DOHH2 (cell line): ENCODE measurements at regions not wholly inside any gene's neighbourhood (a gene's known extent, or its start where the extent isn't known, plus 50 kb on each side); places are given as distances from the start of the nearest gene placed in this dataset.

Experiments used
- H3F3A ChIP-seq: fragments of 200-600 bp; sonication (generic), shearing (Covaris generic); 2 replicates; pipeline ENCODE4 v1.6.0; 2016; ENCODE audit warnings: antibody characterized with exemption, mild to moderate bottlenecking; ENCODE audit not compliant: control insufficient read depth, insufficient read depth
- H3K27ac ChIP-seq: fragments of 200-600 bp; sonication (generic); 2 replicates; pipeline ENCODE4 v1.5.1; 2014; ENCODE audit warnings: low read depth, mild to moderate bottlenecking, low read length, moderate library complexity
- H3K27me3 ChIP-seq: fragments of 200-600 bp; sonication (generic); 2 replicates; pipeline ENCODE4 v1.6.1; 2014; ENCODE audit warnings: mild to moderate bottlenecking, low read length, mixed read lengths; ENCODE audit not compliant: control insufficient read depth
- H3K36me3 ChIP-seq: fragments of 200-600 bp; sonication (generic); 2 replicates; pipeline ENCODE4 v1.6.1; 2014; ENCODE audit warnings: mild to moderate bottlenecking, low read length, moderate library complexity, mixed read lengths; ENCODE audit not compliant: control insufficient read depth
- H3K4me1 ChIP-seq: fragments of 200-600 bp; sonication (generic); 2 replicates; pipeline ENCODE4 v1.6.1; 2014; ENCODE audit warnings: mild to moderate bottlenecking, low read length, mixed read lengths; ENCODE audit not compliant: control insufficient read depth
- H3K4me2 ChIP-seq: fragments of 200-600 bp; sonication (generic); 2 replicates; pipeline ENCODE4 v1.6.0; 2014; ENCODE audit warnings: mild to moderate bottlenecking, low read length, moderate library complexity
- H3K4me3 ChIP-seq: fragments of 200-600 bp; sonication (generic); 2 replicates; pipeline ENCODE4 v1.5.1; 2014; ENCODE audit warnings: mild to moderate bottlenecking, low read length, mixed read lengths
- H3K79me2 ChIP-seq: fragments of 200-600 bp; sonication (generic); 2 replicates; pipeline ENCODE4 v1.6.1; 2014; ENCODE audit warnings: mild to moderate bottlenecking, low read length, mixed read lengths; ENCODE audit not compliant: control insufficient read depth
- H3K9me2 ChIP-seq: fragments of 200-600 bp; sonication (generic); replicated peaks from 2 replicates; pipeline ENCODE4 v1.6.1; 2014; ENCODE audit warnings: mild to moderate bottlenecking, low read length, mixed read lengths; ENCODE audit not compliant: control insufficient read depth
- H3K9me3 ChIP-seq: fragments of 200-600 bp; sonication (generic); 2 replicates; pipeline ENCODE4 v1.6.1; 2014; ENCODE audit warnings: antibody characterized with exemption, low read length, mixed read lengths; ENCODE audit not compliant: control insufficient read depth, insufficient read depth
- H4K20me1 ChIP-seq: fragments of 200-600 bp; sonication (generic); 2 replicates; pipeline ENCODE4 v1.6.0; 2014; ENCODE audit warnings: low read depth, mild to moderate bottlenecking, antibody characterized with exemption, low read length, moderate library complexity; ENCODE audit not compliant: control insufficient read depth, insufficient read depth
- CTCF ChIP-seq: fragments of 200-600 bp; sonication (generic); IDR thresholded peaks from one replicate; pipeline ENCODE4 v1.5.1; 2014; ENCODE audit warnings: antibody characterized with exemption, mild to moderate bottlenecking, low read depth, low read length; ENCODE audit not compliant: poor library complexity, severe bottlenecking
- EZH2phosphoT487 ChIP-seq: fragments of 200-600 bp; sonication (generic); IDR thresholded peaks from 2 replicates; pipeline ENCODE4 v1.6.1; 2017; ENCODE audit warnings: borderline replicate concordance, mild to moderate bottlenecking, antibody characterized with exemption, low read length, moderate library complexity, mixed read lengths

- no peak overlapping the region for H3K4me2 ChIP-seq
- H3K27ac ChIP-seq: no peak overlapping the region
- peaks cover 4% of the 10 kb centered on the region; the same call in 1 of the 2 replicates for H3K9me3 ChIP-seq
- H3K36me3 ChIP-seq: no peaks in the 10 kb centered on the region
- H3K9me2 ChIP-seq: no peaks in the 10 kb centered on the region
- no peaks in the 10 kb centered on the region for H3K27me3 ChIP-seq
- no peaks in the 10 kb centered on the region for H3F3A ChIP-seq
- no peak overlapping the region for H3K4me3 ChIP-seq
- TF ChIP-seq CTCF (no peak), EZH2phosphoT487 (no peak)
- H3K79me2 ChIP-seq: no peaks in the 10 kb centered on the region
- no peaks in the 10 kb centered on the region for H3K4me1 ChIP-seq
- H4K20me1 ChIP-seq: no peaks in the 10 kb centered on the region
Observed at GRCh38 chr6:165762125-165762524, 99.1 kb upstream of the PDE10A start.

- TF ChIP-seq EZH2phosphoT487: no peak
- no peak for TF ChIP-seq CTCF
- H3K4me2 ChIP-seq: no peak overlapping the region
- H3K4me1 ChIP-seq: no peaks in the 10 kb centered on the region
- H3K79me2 ChIP-seq: no peaks in the 10 kb centered on the region
- H3K9me3 ChIP-seq: peaks cover 4% of the 10 kb centered on the region; the same call in 1 of the 2 replicates
- H3K27ac ChIP-seq: no peak overlapping the region
- H3K36me3 ChIP-seq: no peaks in the 10 kb centered on the region
- no peaks in the 10 kb centered on the region for H3K27me3 ChIP-seq
- no peak overlapping the region for H3K4me3 ChIP-seq
- H4K20me1 ChIP-seq: no peaks in the 10 kb centered on the region
- no peaks in the 10 kb centered on the region for H3K9me2 ChIP-seq
- no peaks in the 10 kb centered on the region for H3F3A ChIP-seq
Observed at GRCh38 chr6:165760803-165761185, 97.8 kb upstream of the PDE10A start.

- H3K4me3 ChIP-seq: no peak overlapping the region
- H3K4me1 ChIP-seq: no peaks in the 10 kb centered on the region
- no peak for TF ChIP-seq CTCF
- TF ChIP-seq EZH2phosphoT487: no peak
- H3F3A ChIP-seq: no peaks in the 10 kb centered on the region
- H3K9me2 ChIP-seq: no peaks in the 10 kb centered on the region
- no peaks in the 10 kb centered on the region for H3K36me3 ChIP-seq
- no peaks in the 10 kb centered on the region for H3K27me3 ChIP-seq
- H3K27ac ChIP-seq: no peak overlapping the region
- no peaks in the 10 kb centered on the region for H3K79me2 ChIP-seq
- no peaks in the 10 kb centered on the region for H4K20me1 ChIP-seq
- peaks cover 4% of the 10 kb centered on the region; the same call in 1 of the 2 replicates for H3K9me3 ChIP-seq
- H3K4me2 ChIP-seq: no peak overlapping the region
Observed at GRCh38 chr6:165760126-165760802, 97.2 kb upstream of the PDE10A start.
